Type B pancreatic cell (in vitro differentiated cells): ENCODE measurements at regions not wholly inside any gene's neighbourhood (a gene's known extent, or its start where the extent isn't known, plus 50 kb on each side); places are given as distances from the start of the nearest gene placed in this dataset.

Experiments
- DNase-seq: peaks from one replicate; pipeline ENCODE4 v3.0.0; 2021; ENCODE audit warnings: mixed read lengths; ENCODE audit not compliant: unreplicated experiment; ENCODE audit errors: extremely low spot score
- H3K27ac Mint-ChIP-seq: 2 replicates; pipeline ENCODE4 v1.8.0; 2021; ENCODE audit warnings: mild to moderate bottlenecking, mixed read lengths
- H3K27me3 Mint-ChIP-seq: 2 replicates; pipeline ENCODE4 v1.8.0; 2021; ENCODE audit warnings: mixed read lengths
- H3K36me3 Mint-ChIP-seq: 2 replicates; pipeline ENCODE4 v1.8.0; 2021; ENCODE audit warnings: mixed read lengths
- H3K4me1 Mint-ChIP-seq: one replicate; pipeline ENCODE4 v1.8.0; 2021; ENCODE audit warnings: mixed read lengths; ENCODE audit not compliant: unreplicated experiment
- H3K4me3 Mint-ChIP-seq: 2 replicates; pipeline ENCODE4 v1.8.0; 2021; ENCODE audit warnings: mild to moderate bottlenecking, mixed read lengths
- H3K9me3 Mint-ChIP-seq: 2 replicates; pipeline ENCODE4 v1.8.0; 2021; ENCODE audit warnings: mixed read lengths
- CTCF ChIP-seq: fragments of 200-600 bp; sonication (generic); conservative IDR thresholded peaks from 2 replicates; pipeline ENCODE4 v1.5.0; 2021; ENCODE audit warnings: antibody characterized with exemption, mild to moderate bottlenecking

DNA sequence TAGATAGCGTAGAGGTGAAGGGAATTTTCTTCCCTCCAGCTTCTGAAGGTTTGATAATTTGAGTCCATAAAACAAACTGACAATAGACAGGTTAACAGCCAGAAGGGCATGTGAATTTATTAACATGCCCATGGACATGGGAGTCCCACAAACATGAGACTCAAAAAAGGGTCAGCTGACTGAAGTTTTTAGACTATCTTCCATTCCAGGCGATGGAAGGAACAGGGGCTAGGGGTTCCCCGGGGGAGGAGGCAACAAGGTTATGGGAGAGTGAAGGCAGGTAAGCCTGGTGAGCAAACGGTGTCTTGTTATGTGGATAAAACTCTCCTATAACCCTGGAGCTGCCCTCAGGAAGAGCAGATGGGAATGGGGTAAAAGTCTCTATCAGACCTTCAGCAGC lies 81.5 kb upstream of the SORBS2 start:
- no peak overlapping the region for H3K4me3 Mint-ChIP-seq
- H3K27me3 Mint-ChIP-seq: no peaks in the 10 kb centered on the region
- peaks cover 3% of the 10 kb centered on the region for H3K36me3 Mint-ChIP-seq
- H3K27ac Mint-ChIP-seq: no peak overlapping the region
- no peak for TF ChIP-seq CTCF
- H3K9me3 Mint-ChIP-seq: peaks cover 7% of the 10 kb centered on the region
- H3K4me1 Mint-ChIP-seq: peaks cover 8% of the 10 kb centered on the region
- no peak for DNase-seq

DNA sequence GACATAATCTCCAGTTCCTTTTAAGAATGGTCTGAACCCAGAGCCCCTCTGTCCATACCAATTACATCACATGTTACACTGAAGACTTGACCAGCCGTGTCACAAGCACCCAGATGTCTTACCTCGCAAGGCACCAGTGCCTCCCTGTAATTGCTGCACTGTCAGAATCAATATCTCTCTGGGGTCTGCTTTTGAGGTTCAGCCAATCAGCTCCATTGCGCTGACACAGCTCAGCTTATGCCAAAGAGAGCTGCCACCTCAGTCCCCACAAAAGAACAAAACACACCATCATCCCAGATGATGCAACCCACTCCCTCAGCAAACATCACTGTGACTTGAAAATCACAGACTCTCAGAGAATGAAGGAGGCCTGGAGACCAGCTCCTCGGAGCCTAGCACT lies 82.5 kb upstream of the SORBS2 start:
- H3K4me3 Mint-ChIP-seq: no peak overlapping the region
- H3K36me3 Mint-ChIP-seq: peaks cover 3% of the 10 kb centered on the region
- DNase-seq: no peak
- TF ChIP-seq CTCF: no peak
- peaks cover 7% of the 10 kb centered on the region for H3K9me3 Mint-ChIP-seq
- peaks cover 2% of the 10 kb centered on the region for H3K27me3 Mint-ChIP-seq
- no peak overlapping the region for H3K27ac Mint-ChIP-seq
- H3K4me1 Mint-ChIP-seq: peaks cover 8% of the 10 kb centered on the region

DNA sequence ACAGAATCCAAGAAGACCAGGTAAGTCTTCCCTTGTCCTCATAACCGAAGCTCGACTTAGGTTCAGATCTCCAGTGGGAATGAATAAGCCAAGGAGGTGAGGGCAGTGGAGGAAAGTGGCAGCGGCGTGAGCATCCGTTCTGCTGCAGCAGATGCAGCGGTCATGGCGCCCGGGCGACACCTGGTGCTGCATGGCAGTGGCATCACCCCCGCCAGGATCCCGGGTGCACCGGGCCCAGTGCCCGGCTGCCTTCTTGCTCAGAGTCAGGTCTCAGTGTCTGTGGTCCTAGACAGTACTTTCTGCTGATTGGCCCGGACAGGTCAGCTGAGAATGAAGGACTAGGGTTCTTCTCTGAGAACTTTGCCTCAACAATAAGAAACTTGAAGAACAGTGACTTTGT lies 83.4 kb upstream of the SORBS2 start:
- TF ChIP-seq CTCF: no peak
- DNase-seq: no peak
- H3K4me1 Mint-ChIP-seq: peaks cover 8% of the 10 kb centered on the region
- peaks cover 2% of the 10 kb centered on the region for H3K27me3 Mint-ChIP-seq
- H3K4me3 Mint-ChIP-seq: no peak overlapping the region
- no peak overlapping the region for H3K27ac Mint-ChIP-seq
- H3K9me3 Mint-ChIP-seq: peaks cover 7% of the 10 kb centered on the region
- peaks cover 3% of the 10 kb centered on the region for H3K36me3 Mint-ChIP-seq

- no peak for DNase-seq
- Mint-ChIP-seq H3K27me3 (peaks cover 2% of the 10 kb centered on the region), H3K4me3 (no peak overlapping the region), H3K9me3 (peaks cover 7% of the 10 kb centered on the region), H3K36me3 (no peaks in the 10 kb centered on the region), H3K4me1 (peaks cover 8% of the 10 kb centered on the region), H3K27ac (peak overlapping the region; percentile 29)
- TF ChIP-seq CTCF: no peak
Measured at GRCh38 chr4:185895866-185896265, 83.9 kb upstream of the SORBS2 start.

GRCh38 chr4:185896817-185897488 lies 85.0 kb upstream of the SORBS2 start:
- Mint-ChIP-seq H3K9me3 (peaks cover 7% of the 10 kb centered on the region), H3K27me3 (peaks cover 2% of the 10 kb centered on the region), H3K4me1 (peaks cover 7% of the 10 kb centered on the region), H3K36me3 (no peaks in the 10 kb centered on the region), H3K4me3 (peak overlapping the region; percentile 82), H3K27ac (peak overlapping the region; percentile 100)
- no peak for DNase-seq
- TF ChIP-seq CTCF: no peak
